Glomerular visceral epithelial cell (primary cell): ENCODE measurements at regions not wholly inside any gene's neighbourhood (a gene's known extent, or its start where the extent isn't known, plus 50 kb on each side); places are given as distances from the start of the nearest gene placed in this dataset.
"Not testable (repeated sequence)": the region's sequence is repeated elsewhere in the genome, so short reads cannot be mapped to it uniquely, and the experiment has no call there.

Source experiments
- DNase-seq: peaks from one replicate; pipeline ENCODE4 v3.0.0-alpha.2; 2016; ENCODE audit errors: extremely low spot score

DNA sequence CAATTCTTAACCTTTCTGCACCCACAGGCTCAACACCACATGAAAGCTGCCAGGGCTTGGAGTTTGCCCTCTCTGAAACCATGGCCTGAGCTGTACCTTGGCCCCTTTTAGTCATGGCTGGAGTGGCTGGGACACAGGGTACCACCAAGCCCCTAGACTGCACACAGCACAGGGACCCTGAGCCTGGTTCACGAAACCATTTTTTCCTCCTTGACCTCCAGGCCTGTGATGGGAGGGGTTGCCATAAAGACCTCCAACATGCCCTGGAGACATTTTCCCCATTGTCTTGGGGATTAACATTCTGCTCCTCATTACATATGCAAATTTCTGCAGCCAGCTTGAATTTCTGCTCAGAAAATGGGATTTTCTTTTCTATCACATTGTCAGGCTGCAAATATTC, 113.4 kb downstream of the XPNPEP1 start:
- DNase-seq = not testable (repeated sequence)

DNA sequence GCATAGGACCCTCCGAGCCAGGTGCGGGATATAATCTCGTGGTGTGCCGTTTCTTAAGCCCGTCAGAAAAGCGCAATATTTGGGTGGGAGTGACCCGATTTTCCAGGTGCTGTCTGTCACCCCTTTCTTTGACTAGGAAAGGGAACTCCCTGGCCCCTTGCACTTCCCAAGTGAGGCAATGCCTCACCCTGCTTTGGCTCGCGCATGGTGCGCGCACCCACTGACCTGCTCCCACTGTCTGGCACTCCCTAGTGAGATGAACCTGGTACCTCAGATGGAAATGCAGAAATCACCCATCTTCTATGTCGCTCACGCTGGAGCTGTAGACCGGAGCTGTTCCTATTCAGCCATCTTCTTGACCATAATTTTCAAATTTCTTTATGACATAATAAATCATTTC, 122.1 kb downstream of the XPNPEP1 start:
- DNase-seq = not testable (repeated sequence)

DNA sequence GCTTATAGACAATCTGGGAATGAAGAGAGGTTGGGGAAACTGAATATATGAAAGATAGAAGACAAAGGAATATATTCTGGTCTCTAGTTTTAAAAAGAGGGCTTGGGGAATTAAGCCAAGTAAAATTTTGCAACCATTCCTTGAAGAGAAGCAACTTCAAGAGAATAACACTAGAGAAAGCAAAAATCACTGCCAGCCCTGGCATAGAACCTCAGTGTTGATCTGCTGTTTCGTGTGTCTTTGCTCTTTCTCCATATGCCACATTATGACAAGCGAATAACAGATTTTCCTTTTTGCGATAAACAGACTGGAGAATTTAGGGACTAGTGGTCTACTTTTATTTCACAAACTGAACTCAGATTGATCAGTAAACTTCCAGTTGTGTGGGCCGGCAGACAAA, 132.7 kb downstream of the XPNPEP1 start:
- no peak for DNase-seq

DNA sequence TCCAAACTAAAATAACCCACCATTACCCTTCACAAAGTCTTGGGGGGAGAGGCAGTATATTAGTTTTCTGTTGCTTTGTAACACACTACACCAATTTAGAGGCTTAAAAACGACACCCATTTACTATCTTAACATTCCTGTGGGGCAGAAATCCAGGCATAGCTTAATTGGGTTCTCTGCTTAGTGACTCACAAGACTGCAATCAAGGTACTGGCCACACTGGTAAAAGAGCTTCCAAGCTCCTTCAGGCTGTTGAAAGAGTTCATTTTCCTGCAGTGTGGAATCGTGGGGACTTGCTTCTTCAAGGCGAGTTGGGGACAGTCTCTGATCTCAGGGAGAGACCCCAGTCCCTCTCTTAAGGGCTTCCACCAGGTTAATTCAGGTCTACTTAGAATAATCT, 139.1 kb downstream of the XPNPEP1 start:
- DNase-seq = no peak

DNA sequence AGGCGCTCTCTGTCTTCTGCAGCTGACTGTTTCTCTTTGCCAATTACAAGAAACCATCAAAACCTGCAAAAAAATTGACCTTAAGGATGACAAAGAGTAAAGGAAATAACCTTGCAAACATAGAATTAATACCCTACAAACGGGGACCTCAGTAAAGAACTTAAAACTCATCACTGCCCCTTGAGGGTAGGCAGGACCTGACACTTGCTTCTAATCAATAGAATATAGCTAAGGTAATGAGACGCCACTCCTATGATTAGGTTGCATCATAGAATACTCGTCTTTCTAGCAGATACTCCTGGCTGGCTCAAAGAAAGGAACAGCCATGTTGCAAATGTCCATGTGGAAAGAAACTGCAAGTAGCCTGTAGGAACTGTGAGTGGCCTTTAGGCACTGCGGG, 140.0 kb downstream of the XPNPEP1 start:
- DNase-seq = no peak

DNA sequence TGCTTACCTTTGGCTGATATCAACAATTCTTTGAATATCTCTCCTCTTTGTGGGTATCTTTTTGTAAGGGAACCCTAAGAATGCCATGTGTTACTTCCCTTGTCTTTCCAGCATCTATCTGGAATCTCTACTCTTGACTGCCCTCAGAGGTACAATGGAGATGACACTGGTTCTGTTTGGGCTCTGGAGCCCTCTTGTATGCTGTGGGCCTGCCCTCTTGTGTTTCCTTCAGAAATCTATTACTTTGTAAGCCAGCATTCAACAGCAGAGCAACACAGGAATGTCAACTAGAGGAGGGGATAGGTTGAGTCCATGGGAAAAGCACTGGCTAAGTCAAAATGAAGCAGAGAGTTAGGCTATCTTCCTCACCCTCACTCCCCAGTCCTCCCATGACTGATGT, 142.3 kb downstream of the XPNPEP1 start:
- DNase-seq = no peak

DNA sequence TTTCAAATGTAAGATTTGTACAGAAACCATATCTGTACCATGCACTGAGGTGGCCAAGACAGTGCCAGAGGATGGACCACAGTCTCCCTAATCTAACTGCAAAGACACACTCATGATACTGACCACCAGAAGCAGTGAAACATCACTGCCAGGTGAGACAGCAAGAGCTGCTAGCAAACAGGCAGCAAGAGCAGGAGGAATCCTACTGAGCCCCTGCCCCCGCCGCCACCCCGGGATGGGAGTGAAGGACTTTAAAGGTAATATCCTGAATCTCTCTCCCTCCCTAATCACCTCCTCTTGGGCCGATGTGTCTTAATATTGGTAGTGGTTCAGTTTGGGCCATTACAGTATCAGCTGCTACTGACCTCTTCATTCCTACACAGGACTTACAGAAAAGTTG, 144.3 kb downstream of the XPNPEP1 start:
- no peak for DNase-seq

DNA sequence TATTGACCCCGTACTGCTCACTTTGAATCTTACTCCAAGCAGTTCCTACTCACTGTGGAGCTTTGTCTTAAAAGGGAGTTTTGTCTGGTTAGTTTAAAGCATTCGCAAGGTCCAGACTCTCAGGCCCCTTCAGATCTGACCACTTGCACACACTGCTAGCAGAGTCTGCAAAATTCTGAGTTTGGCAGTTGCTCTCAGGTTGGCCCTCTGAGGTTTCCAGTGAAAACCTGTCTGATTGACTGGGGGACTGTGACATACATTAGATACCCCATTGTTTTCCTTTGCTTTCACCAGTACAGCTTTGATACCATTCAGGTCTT, 149.2 kb downstream of the XPNPEP1 start:
- DNase-seq = no peak

DNA sequence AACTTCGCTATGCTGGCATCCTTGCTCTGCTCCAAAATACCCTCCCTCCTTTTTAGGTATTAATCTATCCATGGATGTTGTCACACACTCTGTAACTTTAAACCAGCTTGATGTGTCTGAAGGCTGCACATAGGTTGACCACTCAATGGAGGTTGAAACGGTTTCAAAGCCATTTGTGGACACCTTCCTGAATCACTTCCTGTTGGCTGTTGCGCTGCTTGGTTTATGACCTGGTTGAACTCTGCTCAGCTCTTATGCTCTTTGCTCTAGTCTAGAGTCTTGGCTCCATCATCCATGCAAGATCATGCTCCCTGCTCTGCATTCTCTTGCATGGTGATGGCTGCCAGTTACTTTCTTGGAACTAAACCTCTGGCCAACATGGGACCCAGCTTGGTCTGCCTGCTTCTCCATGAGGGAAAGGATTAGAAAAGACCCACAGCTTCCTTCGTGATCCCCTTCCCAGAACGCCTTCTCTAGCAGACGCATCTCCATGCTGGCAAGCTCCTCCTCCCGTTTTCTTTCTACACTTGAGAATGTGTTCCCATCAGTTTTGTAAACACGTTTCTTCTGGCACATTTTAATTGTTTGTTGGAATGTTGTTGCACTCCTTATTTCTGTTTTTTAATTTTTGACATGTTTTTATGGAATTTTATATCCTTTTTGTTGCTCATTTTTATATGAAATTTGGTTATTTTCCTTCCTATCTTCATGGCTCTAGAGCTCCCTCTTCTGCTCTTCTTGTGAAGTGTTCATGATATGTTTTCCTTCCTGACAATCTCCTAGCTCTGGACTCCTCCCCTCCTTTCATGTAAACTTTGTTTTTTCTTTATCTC, 149.8 kb downstream of the XPNPEP1 start:
- DNase-seq = peak; percentile 6

DNA sequence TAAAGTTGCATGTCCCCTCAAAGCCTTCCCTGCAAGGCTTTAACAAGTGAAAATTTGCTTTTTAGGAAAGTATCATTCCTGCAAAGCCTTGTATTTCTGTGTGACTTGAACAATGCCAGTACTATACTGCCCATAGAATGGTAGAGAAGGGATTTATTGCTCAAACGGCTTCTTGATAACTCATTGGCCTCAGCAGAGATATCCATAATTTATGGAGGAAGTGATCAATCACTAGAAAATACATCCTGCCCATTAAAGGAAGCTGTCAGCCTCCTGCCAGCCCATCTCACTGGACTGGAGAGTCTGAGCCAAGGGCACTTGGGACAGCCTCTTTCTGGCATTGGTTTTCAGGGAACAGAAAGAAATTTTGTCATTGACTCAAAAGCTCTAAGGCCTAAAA, 152.6 kb downstream of the XPNPEP1 start:
- no peak for DNase-seq

DNA sequence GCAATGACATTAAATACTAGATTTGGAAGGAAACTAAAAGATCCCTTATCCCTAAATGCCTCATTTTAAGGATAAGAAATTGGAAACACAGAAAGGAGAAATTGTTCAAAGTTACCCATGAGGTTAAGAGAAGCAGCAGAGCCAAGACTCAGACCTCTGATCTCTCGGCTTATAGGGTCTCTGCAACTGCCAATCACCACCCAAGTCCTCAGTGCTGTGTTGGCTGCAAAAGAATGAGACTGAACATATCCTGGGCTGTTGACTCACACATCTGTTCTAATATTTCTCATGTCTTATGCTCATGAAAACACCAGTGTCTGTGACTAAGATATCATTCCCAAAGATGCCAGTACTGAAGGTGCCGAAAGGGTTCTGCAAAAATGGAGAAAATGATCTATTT, 153.3 kb downstream of the XPNPEP1 start:
- DNase-seq = no peak

DNA sequence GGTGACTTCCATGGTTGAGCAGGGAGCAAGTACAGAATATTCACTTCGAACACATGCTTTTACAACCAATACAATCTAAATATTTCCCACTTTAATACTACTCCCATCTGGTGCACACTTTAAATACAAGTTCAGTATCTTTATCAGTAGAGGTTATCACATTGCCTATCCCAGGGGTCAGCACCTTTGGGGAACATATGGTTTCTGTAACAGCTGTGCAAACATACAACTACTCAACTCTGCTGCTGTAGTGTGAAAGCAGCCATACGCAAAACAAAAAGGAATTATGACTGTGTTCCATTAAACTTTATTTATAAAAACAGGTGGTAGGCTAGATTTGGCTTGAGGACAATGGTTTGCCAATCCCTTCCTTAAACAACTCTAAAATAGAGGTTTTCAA, 157.5 kb downstream of the XPNPEP1 start:
- DNase-seq = no peak

DNA sequence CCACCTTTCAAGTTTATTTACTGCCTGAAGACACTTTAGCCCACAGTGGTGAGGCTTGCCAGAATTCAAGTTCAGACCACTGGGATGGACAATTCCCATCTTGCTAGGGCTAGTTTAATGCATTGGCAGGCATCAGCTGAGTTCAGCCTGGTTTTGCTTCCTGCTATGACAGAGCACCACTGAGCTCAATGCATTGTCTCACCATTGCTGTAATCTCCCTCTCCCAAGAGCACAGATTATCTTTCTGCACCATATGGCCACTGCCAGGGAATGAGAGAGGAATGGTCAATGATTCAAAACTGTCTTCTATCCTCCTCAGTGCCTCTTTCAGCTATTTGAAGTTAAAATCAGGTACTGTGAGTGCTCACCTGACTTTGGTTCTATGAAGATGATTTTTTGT, 160.8 kb downstream of the XPNPEP1 start:
- no peak for DNase-seq

DNA sequence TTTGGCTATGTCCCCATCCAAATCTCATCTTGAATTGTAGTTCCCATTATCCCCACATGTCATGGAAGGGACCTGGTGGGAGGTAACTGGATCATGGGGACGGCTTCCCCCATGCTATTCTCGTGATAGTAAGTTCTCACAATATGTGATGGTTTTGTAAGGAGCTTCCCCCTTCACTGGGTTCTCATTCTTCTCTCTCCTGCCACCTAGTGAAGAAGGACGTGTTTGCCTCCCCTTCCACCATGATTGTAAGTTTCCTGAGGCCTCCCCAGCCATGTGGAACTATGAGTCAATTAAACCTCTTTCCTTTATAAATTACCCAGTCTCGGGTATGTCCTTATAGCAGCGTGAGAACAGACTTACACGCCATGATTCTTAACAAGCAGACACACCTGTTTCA, 165.6 kb downstream of the XPNPEP1 start:
- not testable (repeated sequence) for DNase-seq

DNA sequence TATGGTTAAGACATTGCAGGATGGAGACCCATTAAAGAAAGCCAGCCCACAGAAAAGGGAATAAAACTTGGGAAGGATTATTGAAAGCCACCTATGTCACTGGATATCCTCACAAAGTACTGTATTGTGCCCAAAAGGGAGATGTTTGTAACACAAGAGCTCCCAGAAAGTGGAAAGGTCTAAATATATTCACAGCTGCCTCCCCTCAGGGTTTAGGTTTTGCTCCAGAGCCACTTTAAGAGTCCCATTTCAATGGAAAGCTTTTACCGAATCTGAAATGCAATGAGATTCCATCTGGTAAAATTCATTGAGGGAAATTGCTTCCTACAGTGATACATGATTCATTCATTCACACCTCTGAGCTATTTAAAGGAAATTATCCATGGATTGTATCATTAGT, 176.4 kb downstream of the XPNPEP1 start:
- DNase-seq = no peak

DNA sequence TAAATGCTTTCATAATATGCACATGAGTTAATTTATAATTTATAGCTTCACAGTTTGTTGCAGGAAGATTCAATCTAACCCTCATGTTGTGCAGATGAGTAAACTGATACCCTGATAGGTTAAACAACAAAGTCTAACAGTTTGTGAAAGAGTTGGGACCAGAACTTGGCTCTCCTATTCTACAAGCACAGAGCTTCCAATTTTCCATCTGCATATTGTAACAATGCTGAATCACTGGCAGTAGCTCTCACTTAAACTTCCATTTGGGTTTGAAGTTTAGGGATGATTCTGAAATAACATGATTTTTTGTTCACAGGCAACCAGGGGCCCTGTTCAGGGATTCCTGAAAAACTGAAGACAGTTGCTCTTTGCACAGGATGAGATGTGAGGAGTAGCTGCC, 179.3 kb downstream of the XPNPEP1 start:
- DNase-seq = no peak

DNA sequence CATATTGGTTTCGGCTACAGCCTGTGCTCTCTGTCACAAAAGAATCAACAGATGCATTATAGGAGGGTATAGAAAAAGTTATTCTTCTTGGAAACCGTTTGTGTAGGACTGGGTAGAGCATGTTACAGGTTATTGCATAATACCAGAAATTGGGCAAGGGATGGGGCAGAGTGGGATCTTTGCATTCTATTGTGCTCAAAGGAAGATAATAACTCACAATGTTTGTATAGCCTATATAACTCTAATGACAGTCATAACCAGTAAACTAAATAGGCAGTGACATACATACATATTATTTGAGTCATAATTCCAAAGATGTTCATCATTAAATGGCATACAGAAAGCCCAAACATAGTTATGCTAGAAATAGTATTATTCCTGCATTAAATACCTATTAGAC, 179.7 kb downstream of the XPNPEP1 start:
- DNase-seq = no peak

DNA sequence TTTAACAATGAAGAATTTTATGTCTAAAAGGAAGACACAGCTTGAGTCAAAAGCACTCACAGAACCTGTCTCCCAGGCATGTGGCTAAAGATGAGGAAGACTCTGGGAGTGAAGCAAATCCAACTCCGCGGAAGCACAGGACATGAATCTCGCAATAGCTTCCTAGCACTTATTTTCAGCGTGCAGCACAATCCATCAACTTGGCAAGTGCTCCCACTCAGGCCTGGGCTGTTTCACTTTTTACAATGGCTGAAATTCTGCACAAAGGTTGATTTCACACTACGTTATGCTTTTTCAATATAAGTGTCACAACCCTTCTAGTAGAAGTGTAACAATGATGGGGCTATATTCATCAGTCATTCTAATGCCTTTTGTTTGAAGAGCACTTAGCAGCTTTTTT, 180.2 kb downstream of the XPNPEP1 start:
- DNase-seq = no peak

DNA sequence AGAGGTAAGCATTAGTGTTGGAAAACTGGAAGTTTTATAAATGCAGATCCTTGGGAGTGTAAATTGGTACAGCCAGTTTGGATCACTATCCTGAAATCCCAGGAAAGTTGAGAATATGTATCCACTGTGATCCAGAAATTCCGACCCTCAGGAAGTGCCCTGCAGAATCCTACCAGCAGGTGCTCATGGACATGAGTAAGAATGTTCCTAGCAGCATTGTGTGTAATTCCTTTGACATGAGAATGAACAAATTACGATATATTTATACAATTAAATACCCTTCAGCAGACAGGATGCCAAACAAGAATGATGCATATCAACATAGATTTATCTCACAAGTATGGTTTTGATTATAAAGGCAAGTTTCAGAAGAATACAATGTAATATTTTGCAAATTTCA, 181.6 kb downstream of the XPNPEP1 start:
- no peak for DNase-seq

DNA sequence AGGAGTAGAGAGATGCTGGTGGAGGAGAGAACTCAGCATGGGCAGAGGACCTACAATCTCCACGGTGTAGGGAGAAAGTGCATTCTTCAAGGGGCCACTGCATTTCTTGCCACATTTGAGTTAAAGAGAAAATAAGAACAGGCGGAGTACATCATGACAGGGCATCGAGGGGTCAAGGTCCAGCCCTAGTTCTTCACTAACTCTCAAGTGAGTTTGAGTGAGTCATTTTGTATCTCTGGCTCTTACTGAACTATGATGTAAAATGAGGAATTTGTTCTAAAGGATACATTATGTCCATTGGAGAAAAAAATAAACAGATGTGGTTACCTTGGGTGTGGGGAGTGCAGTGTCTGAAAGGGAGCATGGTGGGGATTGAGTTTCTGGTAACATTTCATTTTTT, 182.9 kb downstream of the XPNPEP1 start:
- no peak for DNase-seq

DNA sequence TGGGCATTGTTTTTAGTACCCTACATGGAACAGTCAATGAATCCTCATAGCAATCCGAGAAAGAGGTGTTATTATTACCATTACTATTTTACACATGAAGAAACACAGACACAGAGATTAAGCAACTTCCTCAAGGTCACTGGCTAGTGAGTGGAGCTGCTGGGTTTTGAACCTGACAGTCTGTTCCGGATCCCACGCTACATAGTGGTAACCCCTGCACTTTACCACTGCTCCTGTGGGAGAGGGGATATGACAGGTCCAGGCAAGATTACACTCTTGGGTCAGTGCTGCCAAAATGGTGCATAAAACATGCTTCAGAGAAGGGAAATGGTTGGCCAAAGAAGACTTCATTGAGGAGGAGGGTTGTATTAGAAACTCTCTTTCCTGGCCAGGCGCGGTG, 185.7 kb downstream of the XPNPEP1 start:
- no peak for DNase-seq

DNA sequence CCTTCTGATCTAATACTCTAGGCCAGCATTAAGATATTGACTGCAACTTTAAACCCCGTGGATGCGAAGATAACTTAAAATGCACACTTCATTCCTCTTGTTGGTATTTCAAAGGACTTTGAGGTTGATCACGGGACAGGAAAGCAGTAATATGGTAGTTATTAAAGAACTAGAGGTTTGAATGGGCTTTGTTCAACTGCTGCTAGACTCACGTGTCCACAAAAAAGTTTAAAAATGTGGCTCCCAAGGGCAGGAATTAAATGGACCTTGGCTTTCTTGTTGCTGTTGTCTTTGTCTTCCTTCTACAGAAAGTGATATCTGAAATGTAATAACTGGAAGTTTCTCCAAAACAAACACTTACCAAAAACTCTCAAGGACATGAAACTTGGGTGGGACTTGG, 186.3 kb downstream of the XPNPEP1 start:
- no peak for DNase-seq

DNA sequence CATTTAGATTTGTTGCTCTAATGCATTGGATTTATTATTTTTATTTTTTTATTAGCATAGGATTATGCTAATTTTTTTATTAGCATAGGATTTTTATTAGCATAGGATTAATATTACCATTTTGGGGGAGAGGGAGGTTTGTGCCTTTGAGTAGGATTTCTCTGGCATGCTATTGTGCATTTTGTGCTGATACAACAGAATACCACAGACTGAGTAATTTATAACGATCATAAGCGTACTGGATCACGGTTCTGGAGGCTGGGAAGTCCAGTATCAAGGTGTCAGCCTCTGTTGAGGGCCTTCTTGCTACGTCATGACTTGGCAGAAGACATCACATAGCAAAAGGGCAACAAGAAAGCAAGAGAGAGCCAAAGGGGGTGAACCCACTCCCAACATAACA, 187.5 kb downstream of the XPNPEP1 start:
- no peak for DNase-seq

DNA sequence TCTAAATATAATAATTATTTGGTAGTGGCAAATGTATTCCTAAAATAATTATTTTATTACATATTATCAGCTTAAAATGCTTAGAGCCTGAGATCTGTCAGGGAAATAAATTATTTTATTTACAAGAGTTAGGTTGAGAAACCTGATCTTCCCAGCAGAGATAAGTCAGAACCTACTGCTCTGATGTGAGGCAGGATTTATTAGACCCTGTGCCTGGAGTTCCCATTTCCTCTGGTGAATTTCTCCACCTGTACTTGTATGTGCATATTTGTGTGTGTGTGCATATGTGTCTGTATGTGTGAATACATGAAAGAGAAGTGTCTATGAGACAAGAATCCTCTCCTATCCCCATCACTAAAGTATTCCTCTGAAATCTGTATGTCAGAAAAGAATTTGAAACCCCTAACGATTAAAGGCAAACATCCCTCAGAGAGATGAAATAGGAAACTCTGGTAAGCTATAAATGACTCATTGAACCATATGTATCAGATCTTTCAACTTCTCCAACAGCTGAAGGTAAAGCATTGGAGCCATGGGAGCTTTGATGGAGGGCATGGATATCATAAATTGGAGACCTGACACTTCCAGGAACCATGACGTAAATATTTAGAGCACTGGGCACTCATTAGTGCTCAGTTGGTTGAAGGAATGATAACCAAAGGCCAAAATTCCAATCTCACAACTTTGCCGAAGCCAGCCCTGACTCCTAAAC, 190.9 kb downstream of the XPNPEP1 start:
- no peak for DNase-seq
